ENCODE measurements at regions not wholly inside any gene's neighbourhood (a gene's known extent, or its start where the extent isn't known, plus 50 kb on each side); places are given as distances from the start of the nearest gene placed in this dataset.

DNA sequence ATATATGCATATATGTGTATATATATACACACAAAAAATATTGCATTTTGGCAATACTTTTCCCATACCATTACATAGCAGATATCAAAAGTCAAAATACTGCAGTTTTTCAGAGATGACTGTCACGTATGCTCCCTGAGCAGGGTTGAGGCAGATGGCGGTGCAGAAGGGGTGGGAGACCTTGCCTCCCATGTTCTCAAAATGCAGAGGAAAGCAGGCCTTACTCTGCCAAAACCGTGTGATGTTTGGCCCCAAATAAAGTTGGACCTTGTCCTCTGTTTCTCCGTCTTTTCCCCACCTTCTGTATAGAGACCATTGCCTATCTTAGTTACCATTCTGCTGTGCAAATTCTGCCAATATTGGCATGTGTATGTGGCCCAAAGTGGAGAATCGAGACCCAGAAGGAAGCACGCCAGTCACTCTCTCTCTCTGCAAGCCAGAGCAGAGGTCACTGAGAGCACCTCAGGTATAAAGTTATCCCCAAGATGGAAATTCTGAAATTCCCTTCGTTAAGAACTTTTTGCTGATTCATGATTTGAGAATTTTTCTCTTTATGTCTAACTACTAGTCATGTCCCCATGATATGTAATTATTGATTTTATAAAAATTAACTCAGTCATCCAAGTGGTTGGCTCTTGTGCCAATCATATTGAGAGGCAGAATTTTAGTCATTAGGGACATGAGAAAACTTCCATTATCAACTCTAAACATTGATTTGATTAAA lies 898.8 kb downstream of the EPHA4 start:
- TF ChIP-seq, protein P1, sequence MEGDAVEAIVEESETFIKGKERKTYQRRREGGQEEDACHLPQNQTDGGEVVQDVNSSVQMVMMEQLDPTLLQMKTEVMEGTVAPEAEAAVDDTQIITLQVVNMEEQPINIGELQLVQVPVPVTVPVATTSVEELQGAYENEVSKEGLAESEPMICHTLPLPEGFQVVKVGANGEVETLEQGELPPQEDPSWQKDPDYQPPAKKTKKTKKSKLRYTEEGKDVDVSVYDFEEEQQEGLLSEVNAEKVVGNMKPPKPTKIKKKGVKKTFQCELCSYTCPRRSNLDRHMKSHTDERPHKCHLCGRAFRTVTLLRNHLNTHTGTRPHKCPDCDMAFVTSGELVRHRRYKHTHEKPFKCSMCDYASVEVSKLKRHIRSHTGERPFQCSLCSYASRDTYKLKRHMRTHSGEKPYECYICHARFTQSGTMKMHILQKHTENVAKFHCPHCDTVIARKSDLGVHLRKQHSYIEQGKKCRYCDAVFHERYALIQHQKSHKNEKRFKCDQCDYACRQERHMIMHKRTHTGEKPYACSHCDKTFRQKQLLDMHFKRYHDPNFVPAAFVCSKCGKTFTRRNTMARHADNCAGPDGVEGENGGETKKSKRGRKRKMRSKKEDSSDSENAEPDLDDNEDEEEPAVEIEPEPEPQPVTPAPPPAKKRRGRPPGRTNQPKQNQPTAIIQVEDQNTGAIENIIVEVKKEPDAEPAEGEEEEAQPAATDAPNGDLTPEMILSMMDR (IDR thresholded peaks at IDR 0.05) = no peak
- no peak for TF ChIP-seq POLR2A (IDR thresholded peaks at IDR 0.05)
- TF ChIP-seq POLR2AphosphoS5 (IDR thresholded peaks at IDR 0.05; ENCODE audit: insufficient read depth in 1 of 2, low read depth in 1 of 2) = no peak
- intact Hi-C loops (cut with DNase I) = no loop called here
- Histone ChIP-seq H3K4me1 (no peaks in the 10 kb centered on the region), H3K27ac (no peak overlapping the region), H3K4me3 (no peak overlapping the region), H3K36me3 (no peaks in the 10 kb centered on the region), H3K9me3 (no peaks in the 10 kb centered on the region), H3K27me3 (no peaks in the 10 kb centered on the region)
- DNase-seq (ENCODE audit: extremely low spot score in 2 of 2) = no peak

- intact Hi-C loops (cut with DNase I) = no loop called here
- Histone ChIP-seq H3K9me3 (no peaks in the 10 kb centered on the region), H3K4me1 (no peaks in the 10 kb centered on the region), H3K27ac (no peak overlapping the region), H3K27me3 (no peaks in the 10 kb centered on the region), H3K4me3 (no peak overlapping the region), H3K36me3 (no peaks in the 10 kb centered on the region)
- DNase-seq (ENCODE audit: extremely low spot score in 2 of 2) = no peak
- TF ChIP-seq, protein P1 (IDR thresholded peaks at IDR 0.05) = no peak
- TF ChIP-seq POLR2AphosphoS5 (IDR thresholded peaks at IDR 0.05; ENCODE audit: insufficient read depth in 1 of 2, low read depth in 1 of 2) = no peak
- TF ChIP-seq POLR2A (IDR thresholded peaks at IDR 0.05) = no peak
These were observed 898.1 kb downstream of the EPHA4 start for GRCh38 chr2:220674033-220674432.

DNA sequence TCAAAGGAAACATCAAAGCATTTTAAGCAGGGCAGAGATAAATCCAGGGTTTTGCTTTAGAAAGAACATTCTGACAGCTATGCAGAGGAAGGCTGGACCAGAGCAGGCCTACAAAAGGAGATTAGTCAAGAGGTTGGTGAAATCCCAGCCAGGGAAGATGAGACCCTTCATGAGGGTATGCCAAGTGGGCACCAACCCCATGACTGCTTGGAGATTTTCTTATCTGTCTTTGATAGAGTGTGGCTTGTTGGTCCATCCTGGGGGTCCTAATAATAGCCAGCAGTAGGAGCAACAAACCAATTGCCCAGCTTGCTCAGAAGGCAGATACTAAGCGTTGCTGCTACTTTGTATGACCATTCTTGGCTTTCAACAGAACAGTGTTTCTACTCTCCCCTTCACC lies 895.4 kb downstream of the EPHA4 start:
- intact Hi-C loops (cut with DNase I) = no loop called here
- TF ChIP-seq, protein P1 (IDR thresholded peaks at IDR 0.05) = no peak
- TF ChIP-seq POLR2AphosphoS5 (IDR thresholded peaks at IDR 0.05; ENCODE audit: insufficient read depth in 1 of 2, low read depth in 1 of 2) (no peak), POLR2A (IDR thresholded peaks at IDR 0.05) (no peak)
- H3K36me3 ChIP-seq = no peaks in the 10 kb centered on the region
- H3K4me1 ChIP-seq = no peaks in the 10 kb centered on the region
- H3K27me3 ChIP-seq = no peaks in the 10 kb centered on the region
- no peaks in the 10 kb centered on the region for H3K9me3 ChIP-seq
- no peak overlapping the region for H3K27ac ChIP-seq
- no peak for DNase-seq (ENCODE audit: extremely low spot score in 2 of 2)
- no peak overlapping the region for H3K4me3 ChIP-seq

- intact Hi-C loops (cut with DNase I) = no loop called here
- no peaks in the 10 kb centered on the region for H3K4me1 ChIP-seq
- H3K9me3 ChIP-seq = no peaks in the 10 kb centered on the region
- no peak overlapping the region for H3K27ac ChIP-seq
- no peaks in the 10 kb centered on the region for H3K36me3 ChIP-seq
- no peak for TF ChIP-seq POLR2AphosphoS5 (IDR thresholded peaks at IDR 0.05; ENCODE audit: insufficient read depth in 1 of 2, low read depth in 1 of 2)
- TF ChIP-seq, protein P1 (IDR thresholded peaks at IDR 0.05) = no peak
- DNase-seq (ENCODE audit: extremely low spot score in 2 of 2) = no peak
- H3K27me3 ChIP-seq = no peaks in the 10 kb centered on the region
- no peak overlapping the region for H3K4me3 ChIP-seq
These were observed 893.2 kb downstream of the EPHA4 start for GRCh38 chr2:220678943-220679342.

DNA sequence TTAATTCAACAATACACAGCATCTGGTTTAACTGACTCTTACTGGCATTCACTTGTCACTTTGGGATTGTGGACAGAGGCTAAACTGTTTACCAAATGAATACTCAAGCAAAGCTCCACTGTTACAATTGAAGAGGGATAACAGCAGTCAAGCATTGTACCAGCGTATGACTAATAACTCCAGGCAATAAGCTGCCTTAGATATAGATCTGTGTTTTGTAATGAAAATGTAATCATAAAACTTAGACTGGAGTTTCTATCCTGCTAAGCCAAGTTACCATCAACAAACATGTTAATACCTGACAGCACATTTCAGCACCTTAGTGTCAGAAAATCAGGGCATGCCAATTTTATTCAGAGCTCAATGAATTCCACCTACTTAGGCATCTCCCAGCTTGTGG lies 889.5 kb downstream of the EPHA4 start:
- Histone ChIP-seq H3K36me3 (no peaks in the 10 kb centered on the region), H3K27ac (no peak overlapping the region), H3K27me3 (no peaks in the 10 kb centered on the region), H3K4me1 (no peaks in the 10 kb centered on the region), H3K4me3 (no peak overlapping the region), H3K9me3 (no peaks in the 10 kb centered on the region)
- TF ChIP-seq POLR2AphosphoS5 (IDR thresholded peaks at IDR 0.05; ENCODE audit: insufficient read depth in 1 of 2, low read depth in 1 of 2) (peak in 1 of 2 donors; percentile 73), POLR2A (IDR thresholded peaks at IDR 0.05) (no peak)
- TF ChIP-seq, protein P1 (IDR thresholded peaks at IDR 0.05) = no peak
- intact Hi-C loops (cut with DNase I) = no loop called here
- no peak for DNase-seq (ENCODE audit: extremely low spot score in 2 of 2)
